ENCODE measurements at regions not wholly inside any gene's neighbourhood (a gene's known extent, or its start where the extent isn't known, plus 50 kb on each side); places are given as distances from the start of the nearest gene placed in this dataset.

- no peak overlapping the region for H3K9ac ChIP-seq (ENCODE audit: low read depth in 1 of 2, low read length in 2 of 2)
Measured at GRCh38 chr11:15728207-15728606, 613.5 kb downstream of the INSC start.

GRCh38 chr11:15730263-15730994, 615.7 kb downstream of the INSC start:
- H3K36me3 ChIP-seq (ENCODE audit: control insufficient read depth in 2 of 2, insufficient read depth in 2 of 2, low read length in 2 of 2) = no peaks in the 10 kb centered on the region
- no peak overlapping the region for H3K9ac ChIP-seq (ENCODE audit: low read depth in 1 of 2, low read length in 2 of 2)
- no peak overlapping the region for H3K4me3 ChIP-seq (ENCODE audit: low read length in 2 of 2)
- H3K27me3 ChIP-seq (ENCODE audit: control insufficient read depth in 2 of 2, insufficient read depth in 2 of 2, low read length in 2 of 2) = no peaks in the 10 kb centered on the region
- no peaks in the 10 kb centered on the region for H3K9me3 ChIP-seq (ENCODE audit: control insufficient read depth in 2 of 2, low read length in 2 of 2)
- peaks cover 0 to 7% of the 10 kb centered on the region in 2 donors for H3K4me1 ChIP-seq (ENCODE audit: control insufficient read depth in 2 of 2, insufficient read depth in 2 of 2, low read length in 2 of 2)
- no peak overlapping the region for H3K27ac ChIP-seq (ENCODE audit: low read depth in 2 of 2, low read length in 2 of 2)

More at GRCh38 chr11:15728207-15728606, 613.5 kb downstream of the INSC start:
- Histone ChIP-seq H3K36me3 (ENCODE audit: control insufficient read depth in 2 of 2, insufficient read depth in 2 of 2, low read length in 2 of 2) (no peaks in the 10 kb centered on the region), H3K27me3 (ENCODE audit: control insufficient read depth in 2 of 2, insufficient read depth in 2 of 2, low read length in 2 of 2) (no peaks in the 10 kb centered on the region), H3K9me3 (ENCODE audit: control insufficient read depth in 2 of 2, low read length in 2 of 2) (no peaks in the 10 kb centered on the region), H3K4me1 (ENCODE audit: control insufficient read depth in 2 of 2, insufficient read depth in 2 of 2, low read length in 2 of 2) (peaks cover 0 to 7% of the 10 kb centered on the region in 2 donors), H3K4me3 (ENCODE audit: low read length in 2 of 2) (no peak overlapping the region), H3K27ac (ENCODE audit: low read depth in 2 of 2, low read length in 2 of 2) (no peak overlapping the region)

- no peak overlapping the region for H3K4me3 ChIP-seq (ENCODE audit: low read length in 2 of 2)
- H3K27ac ChIP-seq (ENCODE audit: low read depth in 2 of 2, low read length in 2 of 2) = no peak overlapping the region
Measured at GRCh38 chr11:15730995-15731385, 616.3 kb downstream of the INSC start.

GRCh38 chr11:15735706-15736105, 620.6 kb downstream of the SOX6 start:
- Histone ChIP-seq H3K9me3 (ENCODE audit: control insufficient read depth in 2 of 2, low read length in 2 of 2) (no peaks in the 10 kb centered on the region), H3K4me1 (ENCODE audit: control insufficient read depth in 2 of 2, insufficient read depth in 2 of 2, low read length in 2 of 2) (peaks cover 0 to under 1% of the 10 kb centered on the region in 2 donors), H3K9ac (ENCODE audit: low read depth in 1 of 2, low read length in 2 of 2) (no peak overlapping the region), H3K4me3 (ENCODE audit: low read length in 2 of 2) (no peak overlapping the region), H3K27ac (ENCODE audit: low read depth in 2 of 2, low read length in 2 of 2) (no peak overlapping the region), H3K36me3 (ENCODE audit: control insufficient read depth in 2 of 2, insufficient read depth in 2 of 2, low read length in 2 of 2) (no peaks in the 10 kb centered on the region), H3K27me3 (ENCODE audit: control insufficient read depth in 2 of 2, insufficient read depth in 2 of 2, low read length in 2 of 2) (no peaks in the 10 kb centered on the region)

More at GRCh38 chr11:15730995-15731385, 616.3 kb downstream of the INSC start:
- Histone ChIP-seq H3K36me3 (ENCODE audit: control insufficient read depth in 2 of 2, insufficient read depth in 2 of 2, low read length in 2 of 2) (no peaks in the 10 kb centered on the region), H3K4me1 (ENCODE audit: control insufficient read depth in 2 of 2, insufficient read depth in 2 of 2, low read length in 2 of 2) (peaks cover 0 to 7% of the 10 kb centered on the region in 2 donors), H3K9me3 (ENCODE audit: control insufficient read depth in 2 of 2, low read length in 2 of 2) (no peaks in the 10 kb centered on the region), H3K27me3 (ENCODE audit: control insufficient read depth in 2 of 2, insufficient read depth in 2 of 2, low read length in 2 of 2) (no peaks in the 10 kb centered on the region), H3K9ac (ENCODE audit: low read depth in 1 of 2, low read length in 2 of 2) (no peak overlapping the region)

- H3K9ac ChIP-seq (ENCODE audit: low read depth in 1 of 2, low read length in 2 of 2) = no peak overlapping the region
- no peaks in the 10 kb centered on the region for H3K36me3 ChIP-seq (ENCODE audit: control insufficient read depth in 2 of 2, insufficient read depth in 2 of 2, low read length in 2 of 2)
- H3K9me3 ChIP-seq (ENCODE audit: control insufficient read depth in 2 of 2, low read length in 2 of 2) = no peaks in the 10 kb centered on the region
- no peak overlapping the region for H3K27ac ChIP-seq (ENCODE audit: low read depth in 2 of 2, low read length in 2 of 2)
- H3K4me3 ChIP-seq (ENCODE audit: low read length in 2 of 2) = no peak overlapping the region
- H3K4me1 ChIP-seq (ENCODE audit: control insufficient read depth in 2 of 2, insufficient read depth in 2 of 2, low read length in 2 of 2) = no peaks in the 10 kb centered on the region
- no peaks in the 10 kb centered on the region for H3K27me3 ChIP-seq (ENCODE audit: control insufficient read depth in 2 of 2, insufficient read depth in 2 of 2, low read length in 2 of 2)
Measured at GRCh38 chr11:15737320-15737719, 619.0 kb downstream of the SOX6 start.

GRCh38 chr11:15738931-15739330, 617.4 kb downstream of the SOX6 start:
- Histone ChIP-seq H3K27ac (ENCODE audit: low read depth in 2 of 2, low read length in 2 of 2) (no peak overlapping the region), H3K4me1 (ENCODE audit: control insufficient read depth in 2 of 2, insufficient read depth in 2 of 2, low read length in 2 of 2) (peaks cover 0 to 8% of the 10 kb centered on the region in 2 donors), H3K27me3 (ENCODE audit: control insufficient read depth in 2 of 2, insufficient read depth in 2 of 2, low read length in 2 of 2) (no peaks in the 10 kb centered on the region), H3K4me3 (ENCODE audit: low read length in 2 of 2) (no peak overlapping the region), H3K9ac (ENCODE audit: low read depth in 1 of 2, low read length in 2 of 2) (no peak overlapping the region), H3K36me3 (ENCODE audit: control insufficient read depth in 2 of 2, insufficient read depth in 2 of 2, low read length in 2 of 2) (no peaks in the 10 kb centered on the region), H3K9me3 (ENCODE audit: control insufficient read depth in 2 of 2, low read length in 2 of 2) (no peaks in the 10 kb centered on the region)

- H3K4me1 ChIP-seq (ENCODE audit: control insufficient read depth in 2 of 2, insufficient read depth in 2 of 2, low read length in 2 of 2) = peaks cover 0 to 8% of the 10 kb centered on the region in 2 donors
Measured at GRCh38 chr11:15742626-15743519, 613.5 kb downstream of the SOX6 start.

GRCh38 chr11:15744693-15745092, 611.7 kb downstream of the SOX6 start:
- H3K36me3 ChIP-seq (ENCODE audit: control insufficient read depth in 2 of 2, insufficient read depth in 2 of 2, low read length in 2 of 2) = no peaks in the 10 kb centered on the region
- H3K27ac ChIP-seq (ENCODE audit: low read depth in 2 of 2, low read length in 2 of 2) = no peak overlapping the region
- peaks cover 0 to 8% of the 10 kb centered on the region in 2 donors for H3K4me1 ChIP-seq (ENCODE audit: control insufficient read depth in 2 of 2, insufficient read depth in 2 of 2, low read length in 2 of 2)

More at GRCh38 chr11:15742626-15743519, 613.5 kb downstream of the SOX6 start:
- no peaks in the 10 kb centered on the region for H3K27me3 ChIP-seq (ENCODE audit: control insufficient read depth in 2 of 2, insufficient read depth in 2 of 2, low read length in 2 of 2)
- no peak overlapping the region for H3K4me3 ChIP-seq (ENCODE audit: low read length in 2 of 2)
- H3K27ac ChIP-seq (ENCODE audit: low read depth in 2 of 2, low read length in 2 of 2) = no peak overlapping the region
- no peaks in the 10 kb centered on the region for H3K9me3 ChIP-seq (ENCODE audit: control insufficient read depth in 2 of 2, low read length in 2 of 2)
- H3K9ac ChIP-seq (ENCODE audit: low read depth in 1 of 2, low read length in 2 of 2) = no peak overlapping the region
- no peaks in the 10 kb centered on the region for H3K36me3 ChIP-seq (ENCODE audit: control insufficient read depth in 2 of 2, insufficient read depth in 2 of 2, low read length in 2 of 2)

GRCh38 chr11:15745266-15745665, 611.1 kb downstream of the SOX6 start:
- H3K9ac ChIP-seq (ENCODE audit: low read depth in 1 of 2, low read length in 2 of 2) = no peak overlapping the region
- no peaks in the 10 kb centered on the region for H3K9me3 ChIP-seq (ENCODE audit: control insufficient read depth in 2 of 2, low read length in 2 of 2)
- H3K4me1 ChIP-seq (ENCODE audit: control insufficient read depth in 2 of 2, insufficient read depth in 2 of 2, low read length in 2 of 2) = peaks cover 0 to 8% of the 10 kb centered on the region in 2 donors
- no peaks in the 10 kb centered on the region for H3K27me3 ChIP-seq (ENCODE audit: control insufficient read depth in 2 of 2, insufficient read depth in 2 of 2, low read length in 2 of 2)
- no peaks in the 10 kb centered on the region for H3K36me3 ChIP-seq (ENCODE audit: control insufficient read depth in 2 of 2, insufficient read depth in 2 of 2, low read length in 2 of 2)
- H3K27ac ChIP-seq (ENCODE audit: low read depth in 2 of 2, low read length in 2 of 2) = no peak overlapping the region
- no peak overlapping the region for H3K4me3 ChIP-seq (ENCODE audit: low read length in 2 of 2)

More at GRCh38 chr11:15744693-15745092, 611.7 kb downstream of the SOX6 start:
- H3K9ac ChIP-seq (ENCODE audit: low read depth in 1 of 2, low read length in 2 of 2) = no peak overlapping the region
- no peak overlapping the region for H3K4me3 ChIP-seq (ENCODE audit: low read length in 2 of 2)
- H3K27me3 ChIP-seq (ENCODE audit: control insufficient read depth in 2 of 2, insufficient read depth in 2 of 2, low read length in 2 of 2) = no peaks in the 10 kb centered on the region
- no peaks in the 10 kb centered on the region for H3K9me3 ChIP-seq (ENCODE audit: control insufficient read depth in 2 of 2, low read length in 2 of 2)

GRCh38 chr11:15747671-15748070, 608.7 kb downstream of the SOX6 start:
- Histone ChIP-seq H3K4me3 (ENCODE audit: low read length in 2 of 2) (no peak overlapping the region), H3K9ac (ENCODE audit: low read depth in 1 of 2, low read length in 2 of 2) (no peak overlapping the region), H3K36me3 (ENCODE audit: control insufficient read depth in 2 of 2, insufficient read depth in 2 of 2, low read length in 2 of 2) (no peaks in the 10 kb centered on the region), H3K9me3 (ENCODE audit: control insufficient read depth in 2 of 2, low read length in 2 of 2) (no peaks in the 10 kb centered on the region), H3K27ac (ENCODE audit: low read depth in 2 of 2, low read length in 2 of 2) (no peak overlapping the region), H3K27me3 (ENCODE audit: control insufficient read depth in 2 of 2, insufficient read depth in 2 of 2, low read length in 2 of 2) (no peaks in the 10 kb centered on the region), H3K4me1 (ENCODE audit: control insufficient read depth in 2 of 2, insufficient read depth in 2 of 2, low read length in 2 of 2) (peaks cover 0 to 6% of the 10 kb centered on the region in 2 donors)
